CD4-positive, alpha-beta T cell treated with Interferon gamma for 1 hour (primary cell): ENCODE measurements at regions not wholly inside any gene's neighbourhood (a gene's known extent, or its start where the extent isn't known, plus 50 kb on each side); places are given as distances from the start of the nearest gene placed in this dataset.

Experiments used
- DNase-seq: peaks from one replicate; pipeline ENCODE4 v3.0.0-alpha.2; 2020

DNA sequence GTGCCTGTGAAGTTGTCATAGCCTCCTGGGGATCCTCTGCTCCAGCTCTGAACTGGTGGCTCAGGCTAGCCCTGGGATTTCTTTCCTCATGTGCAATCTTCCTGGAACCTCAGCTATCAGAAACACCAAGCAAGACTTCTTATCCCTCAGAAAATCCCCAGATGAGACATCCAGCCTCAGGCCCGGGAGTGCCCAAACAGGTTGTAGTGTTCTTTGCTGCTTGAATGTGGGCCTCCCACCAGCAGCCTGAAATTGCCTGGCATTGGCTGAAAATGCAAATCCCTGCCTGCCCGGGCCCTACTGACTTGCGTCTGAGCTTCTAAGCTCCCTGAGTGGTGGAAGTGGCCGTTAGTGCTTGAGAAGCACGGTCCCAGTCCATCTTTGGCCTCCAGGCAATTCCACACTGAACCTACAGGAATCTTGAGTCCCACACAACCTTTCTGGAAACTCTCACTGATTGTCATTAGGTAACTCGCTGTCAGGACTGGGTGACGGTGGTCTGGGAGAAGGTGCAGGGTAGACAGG lies 146.8 kb downstream of the ZBTB18 start:
- DNase-seq = no peak

- DNase-seq = no peak
Observed at GRCh38 chr1:244199902-244200301, 148.8 kb downstream of the ZBTB18 start.

DNA sequence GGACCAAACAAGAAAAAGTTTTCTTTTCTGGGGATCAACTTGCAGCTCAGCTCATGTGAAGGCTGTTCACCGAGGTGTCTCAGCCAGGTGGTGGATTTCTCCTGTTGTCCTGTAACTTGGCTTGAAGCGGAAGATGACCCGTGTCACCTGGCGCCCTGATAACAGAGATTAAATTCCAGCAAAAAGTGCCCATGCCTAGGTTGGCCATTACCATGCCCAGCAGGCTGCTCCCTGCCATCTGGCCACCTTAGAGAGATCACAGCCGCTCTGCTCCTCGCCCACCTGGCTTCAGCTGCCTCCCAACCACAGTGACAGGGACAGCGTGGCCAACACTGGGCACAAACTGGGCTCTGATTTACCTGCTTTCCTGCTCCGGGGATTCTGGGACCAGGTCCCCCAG lies 149.5 kb downstream of the ZBTB18 start:
- DNase-seq = no peak

- no peak for DNase-seq
Observed at GRCh38 chr1:244201750-244202149, 150.7 kb downstream of the ZBTB18 start.

GRCh38 chr1:244204004-244204403 lies 152.9 kb downstream of the ZBTB18 start:
- DNase-seq = no peak

DNA sequence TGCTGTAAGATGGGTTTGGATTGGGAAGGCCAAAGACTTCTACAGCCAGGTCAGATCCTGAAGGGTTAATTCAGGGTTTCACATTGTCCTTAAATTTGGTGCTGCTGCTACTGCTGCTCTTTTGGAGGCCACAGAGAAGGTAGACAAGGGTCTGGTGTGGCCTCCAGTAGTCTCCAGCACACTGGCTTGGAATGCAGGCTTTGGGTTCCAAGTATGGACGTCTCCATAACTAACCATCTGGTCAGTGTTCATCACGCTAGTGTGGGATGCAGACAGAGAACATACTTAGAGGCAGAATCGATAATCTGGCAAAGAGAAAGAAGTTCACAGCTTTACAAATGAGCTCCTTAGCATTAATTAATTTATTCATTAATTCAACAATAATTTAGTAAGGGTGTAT lies 154.1 kb downstream of the ZBTB18 start:
- no peak for DNase-seq

GRCh38 chr1:244205906-244206305 lies 154.8 kb downstream of the ZBTB18 start:
- no peak for DNase-seq

GRCh38 chr1:244207042-244207934 lies 156.2 kb downstream of the ZBTB18 start:
- DNase-seq = no peak

DNA sequence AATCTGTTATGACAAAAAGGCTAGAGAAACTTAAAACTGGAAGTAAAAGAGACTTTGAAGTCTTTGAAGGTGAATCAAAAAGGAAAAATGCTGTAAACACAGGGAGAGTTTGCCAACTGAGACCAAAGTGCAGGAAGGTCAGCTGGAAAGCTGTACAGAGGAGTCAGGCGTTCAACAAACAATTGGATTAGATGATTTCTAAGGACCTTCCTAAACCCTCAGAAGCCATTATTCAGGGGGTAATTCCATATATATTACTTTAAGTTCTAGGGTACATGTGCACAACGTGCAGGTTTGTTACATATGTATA lies 156.8 kb downstream of the ZBTB18 start:
- no peak for DNase-seq

DNA sequence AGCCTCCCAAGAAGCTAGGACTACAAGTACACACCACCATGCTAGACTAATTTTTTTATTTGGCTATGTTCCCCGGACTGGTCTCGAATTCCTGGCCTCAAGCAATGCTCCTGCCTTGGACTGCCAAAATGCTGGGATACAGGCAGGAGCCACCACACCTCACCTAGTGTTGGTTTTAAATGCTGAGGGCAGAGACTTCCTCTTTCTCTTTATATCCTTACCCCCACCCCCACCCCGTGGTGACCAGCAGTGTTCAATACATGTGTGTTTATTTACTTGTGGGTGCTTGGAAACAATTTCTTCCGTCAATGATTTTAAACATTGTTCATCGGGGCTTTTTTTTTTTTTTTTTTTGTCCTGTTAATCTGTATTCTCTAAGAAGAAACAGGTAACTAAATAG lies 158.9 kb downstream of the ZBTB18 start:
- peak; percentile 15 for DNase-seq

GRCh38 chr1:244210884-244211558 lies 159.9 kb downstream of the ZBTB18 start:
- no peak for DNase-seq

GRCh38 chr1:244211559-244211944 lies 160.5 kb downstream of the ZBTB18 start:
- no peak for DNase-seq

- DNase-seq = no peak
Observed at GRCh38 chr1:244212219-244212618, 161.1 kb downstream of the ZBTB18 start.

DNA sequence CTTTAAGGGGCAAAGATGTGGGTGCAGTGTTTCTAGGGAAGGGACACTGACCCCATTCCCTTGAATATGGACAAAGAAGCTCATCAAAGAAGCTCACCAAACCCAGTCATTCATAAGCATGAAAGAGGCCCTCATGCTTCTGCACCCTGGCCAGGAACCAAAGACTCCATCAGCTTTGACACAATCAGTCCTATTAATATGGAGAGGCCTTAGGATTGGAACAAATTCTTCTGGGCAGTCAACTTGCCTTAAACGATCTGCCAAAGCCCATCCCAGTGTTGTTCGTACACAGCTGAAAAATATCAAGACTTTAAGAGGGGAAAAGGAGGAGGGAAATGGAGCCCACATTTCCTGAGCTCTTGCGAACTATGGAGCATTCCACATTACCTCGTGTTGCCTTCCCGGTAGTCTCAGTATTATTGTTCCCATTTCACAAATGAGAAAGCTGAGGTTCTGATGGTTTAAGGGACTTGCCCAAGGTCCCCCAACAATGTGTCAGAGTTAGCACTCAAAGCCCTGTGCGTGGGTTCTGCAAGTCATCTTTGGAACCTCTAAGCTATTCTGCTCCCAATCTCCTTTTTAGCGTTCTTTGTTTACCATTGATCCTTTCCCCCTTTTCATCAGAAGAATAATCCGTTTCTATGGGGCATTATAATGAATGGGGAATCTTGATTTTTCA lies 161.9 kb downstream of the ZBTB18 start:
- no peak for DNase-seq

DNA sequence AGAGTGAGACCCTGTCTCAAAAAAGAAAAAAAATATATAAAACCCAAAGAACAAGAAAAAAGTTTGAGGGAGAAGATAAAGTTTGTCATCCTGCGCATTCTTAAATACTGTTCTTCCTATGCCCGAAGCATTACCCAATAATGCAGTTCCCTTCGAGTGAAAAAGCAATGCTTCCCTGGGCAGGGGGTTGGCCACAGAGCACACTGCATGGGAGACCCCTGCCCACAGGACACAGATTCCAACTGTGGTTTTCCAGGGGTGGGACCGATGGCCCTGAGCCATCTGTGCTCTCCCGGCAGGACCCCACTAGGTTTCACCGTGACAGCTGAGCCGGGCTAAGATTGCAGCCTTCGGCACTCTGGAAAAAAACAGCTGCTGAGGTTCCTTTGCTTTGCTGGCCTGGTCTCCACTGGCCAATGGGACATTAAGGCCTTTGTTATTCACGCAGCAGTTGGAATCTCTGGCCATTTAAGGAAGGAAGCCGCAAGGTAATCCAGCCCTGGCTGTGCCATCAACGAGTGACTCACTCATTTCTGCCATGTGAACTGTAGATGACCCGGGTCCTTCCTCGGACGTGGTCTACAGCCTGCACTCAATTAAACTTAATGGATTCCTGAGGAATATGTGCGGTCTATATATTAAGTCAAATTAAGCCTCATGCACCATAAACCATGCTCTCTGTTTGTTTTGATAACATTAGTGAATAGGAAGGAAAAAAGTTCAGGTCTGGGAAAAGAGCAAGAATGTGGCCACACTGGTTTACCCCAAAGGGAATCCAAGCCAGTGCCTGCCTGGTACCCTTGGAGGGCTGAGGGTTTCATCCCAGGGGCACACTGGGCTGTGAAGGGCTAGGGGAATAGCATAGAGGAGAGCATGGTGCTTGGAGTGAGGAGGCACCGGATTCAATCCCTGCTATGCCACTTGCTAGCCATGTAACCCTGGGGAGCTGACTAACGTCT lies 163.2 kb downstream of the ZBTB18 start:
- DNase-seq = peak; percentile 28

DNA sequence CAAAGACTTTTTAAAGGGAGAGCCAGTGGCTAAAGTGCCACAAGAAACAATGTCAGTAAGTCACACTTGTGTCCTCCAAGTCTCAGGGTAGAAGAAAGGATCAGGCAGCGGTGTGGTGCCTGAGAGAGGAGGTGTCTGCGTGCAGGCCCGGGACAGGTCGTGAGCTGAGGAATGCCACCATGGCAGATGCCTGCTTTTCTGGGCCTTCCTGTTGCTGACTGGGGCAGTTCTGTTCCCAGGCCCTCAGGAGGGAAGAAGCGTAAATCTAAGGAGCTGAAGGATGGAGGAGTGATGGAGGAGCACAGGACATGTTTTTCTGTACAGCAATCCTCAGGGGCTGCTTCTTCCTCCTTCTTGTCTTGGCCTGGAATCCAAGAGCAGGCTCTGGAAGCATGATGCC lies 165.8 kb downstream of the ZBTB18 start:
- no peak for DNase-seq

DNA sequence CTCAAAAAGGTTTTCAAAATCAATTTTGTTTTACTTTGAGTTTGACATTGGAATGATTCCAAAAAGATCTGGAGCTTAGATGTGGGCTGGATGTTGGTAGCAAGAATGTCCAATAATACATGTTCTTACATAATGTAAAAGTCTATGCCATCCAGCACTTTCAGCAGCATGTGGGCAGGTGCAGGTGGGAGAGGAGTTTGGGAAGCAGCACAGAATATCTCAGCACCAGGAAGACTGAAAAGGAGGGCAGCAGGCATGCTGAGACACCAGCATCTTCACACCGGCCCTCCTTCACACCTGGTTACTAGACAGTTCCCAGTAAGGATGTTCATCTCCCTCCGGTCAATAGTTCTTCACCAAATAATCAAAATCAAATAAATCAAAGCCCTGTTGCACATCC lies 166.6 kb downstream of the ZBTB18 start:
- no peak for DNase-seq

GRCh38 chr1:244218220-244218619 lies 167.1 kb downstream of the ZBTB18 start:
- no peak for DNase-seq

GRCh38 chr1:244219149-244219548 lies 168.1 kb downstream of the ZBTB18 start:
- DNase-seq = no peak

DNA sequence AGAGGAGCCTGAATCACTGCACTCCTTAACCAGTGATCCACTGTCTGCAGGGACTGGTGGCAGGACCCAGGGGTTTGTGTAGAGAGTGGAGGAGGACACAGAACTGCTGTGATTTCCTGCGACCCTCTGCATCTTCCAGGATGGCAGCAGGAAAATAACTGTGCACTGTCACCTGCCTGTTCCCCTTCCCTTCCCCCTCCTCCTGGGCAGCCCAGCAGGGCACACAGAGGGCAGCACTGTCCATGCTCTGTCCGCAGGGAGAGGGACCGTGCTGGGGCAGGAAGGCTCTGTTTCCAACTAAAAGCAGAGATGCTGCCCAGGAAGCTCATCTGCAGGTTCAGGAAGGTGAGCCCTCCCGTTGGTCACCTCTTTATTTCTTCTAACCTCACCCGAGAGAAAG lies 168.7 kb downstream of the ZBTB18 start:
- DNase-seq = no peak

- DNase-seq = no peak
Observed at GRCh38 chr1:244220410-244220809, 169.3 kb downstream of the ZBTB18 start.

- DNase-seq = no peak
Observed at GRCh38 chr1:244221991-244222390, 170.9 kb downstream of the ZBTB18 start.
